ENCODE measurements at regions not wholly inside any gene's neighbourhood (a gene's known extent, or its start where the extent isn't known, plus 50 kb on each side); places are given as distances from the start of the nearest gene placed in this dataset.

DNA sequence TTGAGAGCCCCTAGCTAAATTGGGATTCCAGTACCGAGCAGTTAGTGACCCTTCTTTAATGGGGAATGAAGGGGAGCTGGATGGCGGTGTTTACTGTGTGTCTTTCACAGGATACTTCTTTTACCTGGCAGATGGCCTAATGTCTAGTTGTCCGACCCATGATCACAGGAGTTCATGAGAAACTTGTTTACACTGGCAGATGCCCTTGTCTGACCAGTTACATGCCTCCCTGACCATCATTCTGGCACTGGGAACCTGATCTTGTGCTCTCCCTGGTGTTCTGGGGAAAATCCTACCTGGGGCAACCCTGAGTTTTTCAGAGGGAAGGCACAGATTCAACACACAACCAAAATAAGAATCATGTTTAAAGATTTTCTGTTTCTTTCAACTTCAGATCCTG is 120.1 kb upstream of the SLC13A1 start:
- no peak overlapping the region for H2AFZ ChIP-seq
- TF ChIP-seq EZH2phosphoT487 (IDR thresholded peaks at IDR 0.05; ENCODE audit: unreplicated experiment) (no peak), STAT1 (IDR thresholded peaks at IDR 0.05; ENCODE audit: unreplicated experiment) (no peak), POLR2AphosphoS5 (IDR thresholded peaks at IDR 0.05; ENCODE audit: low read depth) (no peak), ZNF331 (CRISPR knock-in tag; IDR thresholded peaks at IDR 0.05; ENCODE audit: low read depth) (no peak)
- H3K27me3 Mint-ChIP-seq (ENCODE audit: insufficient read depth, low read depth, poor library complexity): peaks cover 2% of the 10 kb centered on the region

DNA sequence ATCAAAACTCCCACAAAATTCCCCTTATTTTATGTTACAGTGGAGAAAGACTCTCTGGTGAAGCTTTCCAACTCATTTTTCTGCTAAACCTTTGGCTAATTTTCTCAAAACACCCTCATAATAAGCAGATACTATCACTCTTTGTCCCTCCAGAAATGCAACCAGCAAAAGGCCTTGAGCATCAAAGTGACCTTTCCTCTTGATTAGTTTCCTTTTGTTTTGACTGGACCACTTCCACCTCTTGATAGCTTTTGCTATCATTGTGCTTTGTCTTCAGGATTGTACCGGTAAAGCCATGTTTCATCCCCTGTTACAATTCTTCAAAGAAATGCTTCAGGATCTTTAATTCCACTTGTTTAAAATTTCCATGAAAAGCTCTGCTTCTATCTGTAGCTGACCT is 115.1 kb upstream of the SLC13A1 start:
- Mint-ChIP-seq H3K27me3 (ENCODE audit: insufficient read depth, low read depth, poor library complexity) (no peaks in the 10 kb centered on the region), H3K27ac (no peak overlapping the region), H3K36me3 (ENCODE audit: low read depth) (no peaks in the 10 kb centered on the region), H3K9me3 (no peaks in the 10 kb centered on the region), H3K4me3 (no peak overlapping the region), H3K4me1 (peaks cover 10% of the 10 kb centered on the region; the same call in 2 of the 3 replicates)
- Histone ChIP-seq H3K79me2 (replicated peaks; ENCODE audit: insufficient read depth) (no peaks in the 10 kb centered on the region), H3K4me1 (ENCODE audit: insufficient read depth) (no peaks in the 10 kb centered on the region), H3K36me3 (ENCODE audit: insufficient read depth) (no peaks in the 10 kb centered on the region), H3K27ac (ENCODE audit: low read depth) (no peak overlapping the region), H3K27me3 (ENCODE audit: insufficient read depth) (no peaks in the 10 kb centered on the region), H3K4me2 (no peak overlapping the region), H3K4me3 (no peak overlapping the region), H3K9me2 (ENCODE audit: insufficient read depth) (no peaks in the 10 kb centered on the region), H2AFZ (no peak overlapping the region; the same call in 1 of the 2 replicates), H4K20me1 (replicated peaks; ENCODE audit: insufficient read depth) (no peaks in the 10 kb centered on the region), H3F3A (replicated peaks; ENCODE audit: low read depth) (no peaks in the 10 kb centered on the region)
- ATAC-seq (no peak), DNase-seq (ENCODE audit: low spot score) (no peak)
- no peak for TF ChIP-seq EZH2phosphoT487 (IDR thresholded peaks at IDR 0.05; ENCODE audit: unreplicated experiment)
- no peak for TF ChIP-seq POLR2AphosphoS5 (IDR thresholded peaks at IDR 0.05; ENCODE audit: low read depth)
- TF ChIP-seq NANOG (IDR thresholded peaks at IDR 0.05; ENCODE audit: borderline replicate concordance): no peak
- TF ChIP-seq, protein P1, sequence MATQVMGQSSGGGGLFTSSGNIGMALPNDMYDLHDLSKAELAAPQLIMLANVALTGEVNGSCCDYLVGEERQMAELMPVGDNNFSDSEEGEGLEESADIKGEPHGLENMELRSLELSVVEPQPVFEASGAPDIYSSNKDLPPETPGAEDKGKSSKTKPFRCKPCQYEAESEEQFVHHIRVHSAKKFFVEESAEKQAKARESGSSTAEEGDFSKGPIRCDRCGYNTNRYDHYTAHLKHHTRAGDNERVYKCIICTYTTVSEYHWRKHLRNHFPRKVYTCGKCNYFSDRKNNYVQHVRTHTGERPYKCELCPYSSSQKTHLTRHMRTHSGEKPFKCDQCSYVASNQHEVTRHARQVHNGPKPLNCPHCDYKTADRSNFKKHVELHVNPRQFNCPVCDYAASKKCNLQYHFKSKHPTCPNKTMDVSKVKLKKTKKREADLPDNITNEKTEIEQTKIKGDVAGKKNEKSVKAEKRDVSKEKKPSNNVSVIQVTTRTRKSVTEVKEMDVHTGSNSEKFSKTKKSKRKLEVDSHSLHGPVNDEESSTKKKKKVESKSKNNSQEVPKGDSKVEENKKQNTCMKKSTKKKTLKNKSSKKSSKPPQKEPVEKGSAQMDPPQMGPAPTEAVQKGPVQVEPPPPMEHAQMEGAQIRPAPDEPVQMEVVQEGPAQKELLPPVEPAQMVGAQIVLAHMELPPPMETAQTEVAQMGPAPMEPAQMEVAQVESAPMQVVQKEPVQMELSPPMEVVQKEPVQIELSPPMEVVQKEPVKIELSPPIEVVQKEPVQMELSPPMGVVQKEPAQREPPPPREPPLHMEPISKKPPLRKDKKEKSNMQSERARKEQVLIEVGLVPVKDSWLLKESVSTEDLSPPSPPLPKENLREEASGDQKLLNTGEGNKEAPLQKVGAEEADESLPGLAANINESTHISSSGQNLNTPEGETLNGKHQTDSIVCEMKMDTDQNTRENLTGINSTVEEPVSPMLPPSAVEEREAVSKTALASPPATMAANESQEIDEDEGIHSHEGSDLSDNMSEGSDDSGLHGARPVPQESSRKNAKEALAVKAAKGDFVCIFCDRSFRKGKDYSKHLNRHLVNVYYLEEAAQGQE (IDR thresholded peaks at IDR 0.05; ENCODE audit: unreplicated experiment): no peak

More for the DNA sequence above, 120.1 kb upstream of the SLC13A1 start:
- H3K9me3 Mint-ChIP-seq: peaks cover 25% of the 10 kb centered on the region
- Histone ChIP-seq H3K36me3 (ENCODE audit: insufficient read depth) (peaks cover 10% of the 10 kb centered on the region), H3K4me1 (ENCODE audit: insufficient read depth) (peaks cover 6% of the 10 kb centered on the region; the same call in 1 of the 2 replicates), H4K20me1 (replicated peaks; ENCODE audit: insufficient read depth) (no peaks in the 10 kb centered on the region), H3K9me2 (ENCODE audit: insufficient read depth) (no peaks in the 10 kb centered on the region), H3F3A (replicated peaks; ENCODE audit: low read depth) (no peaks in the 10 kb centered on the region), H3K27ac (ENCODE audit: low read depth) (no peak overlapping the region), H3K79me2 (replicated peaks; ENCODE audit: insufficient read depth) (no peaks in the 10 kb centered on the region), H3K4me3 (no peak overlapping the region), H3K27me3 (ENCODE audit: insufficient read depth) (no peaks in the 10 kb centered on the region), H3K4me2 (no peak overlapping the region)
- DNase-seq (ENCODE audit: low spot score) (no peak), ATAC-seq (no peak)
- H3K4me1 Mint-ChIP-seq: peaks cover 15% of the 10 kb centered on the region
- H3K36me3 Mint-ChIP-seq (ENCODE audit: low read depth): peaks cover 24% of the 10 kb centered on the region
- H3K27ac Mint-ChIP-seq: no peak overlapping the region
- H3K4me3 Mint-ChIP-seq: no peak overlapping the region

Measured in GM23338 (cell line).